C4-2B (cell line): ENCODE measurements at regions not wholly inside any gene's neighbourhood (a gene's known extent, or its start where the extent isn't known, plus 50 kb on each side); places are given as distances from the start of the nearest gene placed in this dataset.
"Not testable (repeated sequence)": the region's sequence is repeated elsewhere in the genome, so short reads cannot be mapped to it uniquely, and the experiment has no call there.

Experiments
- H3K27ac ChIP-seq: fragments of 450-650 bp; 2 replicates; pipeline ENCODE4 v1.5.1; 2017
- ZFX ChIP-seq: fragments of 450-650 bp; IDR thresholded peaks from 2 replicates; pipeline ENCODE4 v1.6.1; 2017
- TF ChIP-seq, protein P1 (sequence below): fragments of 450-650 bp; conservative IDR thresholded peaks from 2 replicates; pipeline ENCODE4 v1.5.1; 2017; ENCODE audit warnings: mild to moderate bottlenecking

- no peak overlapping the region for H3K27ac ChIP-seq
- TF ChIP-seq, protein P1, sequence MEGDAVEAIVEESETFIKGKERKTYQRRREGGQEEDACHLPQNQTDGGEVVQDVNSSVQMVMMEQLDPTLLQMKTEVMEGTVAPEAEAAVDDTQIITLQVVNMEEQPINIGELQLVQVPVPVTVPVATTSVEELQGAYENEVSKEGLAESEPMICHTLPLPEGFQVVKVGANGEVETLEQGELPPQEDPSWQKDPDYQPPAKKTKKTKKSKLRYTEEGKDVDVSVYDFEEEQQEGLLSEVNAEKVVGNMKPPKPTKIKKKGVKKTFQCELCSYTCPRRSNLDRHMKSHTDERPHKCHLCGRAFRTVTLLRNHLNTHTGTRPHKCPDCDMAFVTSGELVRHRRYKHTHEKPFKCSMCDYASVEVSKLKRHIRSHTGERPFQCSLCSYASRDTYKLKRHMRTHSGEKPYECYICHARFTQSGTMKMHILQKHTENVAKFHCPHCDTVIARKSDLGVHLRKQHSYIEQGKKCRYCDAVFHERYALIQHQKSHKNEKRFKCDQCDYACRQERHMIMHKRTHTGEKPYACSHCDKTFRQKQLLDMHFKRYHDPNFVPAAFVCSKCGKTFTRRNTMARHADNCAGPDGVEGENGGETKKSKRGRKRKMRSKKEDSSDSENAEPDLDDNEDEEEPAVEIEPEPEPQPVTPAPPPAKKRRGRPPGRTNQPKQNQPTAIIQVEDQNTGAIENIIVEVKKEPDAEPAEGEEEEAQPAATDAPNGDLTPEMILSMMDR: no peak
- no peak for TF ChIP-seq ZFX
These were observed 130.5 kb upstream of the MXRA5 start for GRCh38 chrX:3476973-3477372.

DNA sequence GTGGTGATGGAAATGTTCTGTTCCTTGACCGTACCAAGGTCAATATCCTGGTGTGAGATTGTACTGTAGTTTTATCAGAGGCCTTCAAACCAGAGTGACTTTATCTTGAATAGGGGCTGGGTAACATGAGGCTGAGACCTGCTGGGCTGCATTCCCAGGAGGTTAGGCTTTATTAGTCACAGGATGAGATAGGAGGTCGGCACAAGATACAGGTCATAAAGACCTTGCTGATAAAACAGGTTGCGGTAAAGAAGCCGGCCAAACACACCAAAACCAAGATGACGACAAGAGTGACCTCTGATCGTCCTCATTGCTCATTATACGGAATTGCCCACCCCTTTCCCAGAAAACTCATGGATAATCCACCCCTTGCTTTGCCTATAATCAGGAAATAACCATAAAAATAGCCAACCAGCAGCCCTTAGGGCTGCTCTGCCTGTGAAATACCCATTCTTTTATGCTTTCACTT, 123.8 kb upstream of the MXRA5 start:
- not testable (repeated sequence) for H3K27ac ChIP-seq

DNA sequence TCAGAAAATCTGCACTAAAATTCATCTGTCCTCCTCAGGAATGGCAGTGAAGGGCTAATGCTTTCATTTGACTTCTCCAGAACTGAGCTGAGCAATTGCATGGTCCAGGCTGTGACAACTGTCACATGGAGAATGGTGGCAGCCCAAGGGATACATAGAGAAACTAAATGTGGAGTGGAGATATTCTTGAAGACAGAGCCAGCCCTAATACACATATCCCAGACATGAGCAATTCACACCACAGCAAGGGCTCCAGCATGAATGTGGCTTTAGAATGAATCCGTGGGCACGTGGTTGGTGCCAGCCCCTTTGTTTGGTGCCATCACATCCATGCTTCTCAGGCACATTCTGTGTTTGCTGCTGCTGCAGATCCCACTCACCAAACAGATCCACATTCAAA, 121.6 kb upstream of the MXRA5 start:
- no peak overlapping the region for H3K27ac ChIP-seq
- TF ChIP-seq, protein P1: no peak
- no peak for TF ChIP-seq ZFX

GRCh38 chrX:3465017-3465416, 118.6 kb upstream of the MXRA5 start:
- no peak overlapping the region for H3K27ac ChIP-seq
- TF ChIP-seq ZFX: no peak
- TF ChIP-seq, protein P1: no peak

GRCh38 chrX:3462166-3462508, 115.7 kb upstream of the MXRA5 start:
- H3K27ac ChIP-seq: no peak overlapping the region
- TF ChIP-seq, protein P1: no peak
- no peak for TF ChIP-seq ZFX

DNA sequence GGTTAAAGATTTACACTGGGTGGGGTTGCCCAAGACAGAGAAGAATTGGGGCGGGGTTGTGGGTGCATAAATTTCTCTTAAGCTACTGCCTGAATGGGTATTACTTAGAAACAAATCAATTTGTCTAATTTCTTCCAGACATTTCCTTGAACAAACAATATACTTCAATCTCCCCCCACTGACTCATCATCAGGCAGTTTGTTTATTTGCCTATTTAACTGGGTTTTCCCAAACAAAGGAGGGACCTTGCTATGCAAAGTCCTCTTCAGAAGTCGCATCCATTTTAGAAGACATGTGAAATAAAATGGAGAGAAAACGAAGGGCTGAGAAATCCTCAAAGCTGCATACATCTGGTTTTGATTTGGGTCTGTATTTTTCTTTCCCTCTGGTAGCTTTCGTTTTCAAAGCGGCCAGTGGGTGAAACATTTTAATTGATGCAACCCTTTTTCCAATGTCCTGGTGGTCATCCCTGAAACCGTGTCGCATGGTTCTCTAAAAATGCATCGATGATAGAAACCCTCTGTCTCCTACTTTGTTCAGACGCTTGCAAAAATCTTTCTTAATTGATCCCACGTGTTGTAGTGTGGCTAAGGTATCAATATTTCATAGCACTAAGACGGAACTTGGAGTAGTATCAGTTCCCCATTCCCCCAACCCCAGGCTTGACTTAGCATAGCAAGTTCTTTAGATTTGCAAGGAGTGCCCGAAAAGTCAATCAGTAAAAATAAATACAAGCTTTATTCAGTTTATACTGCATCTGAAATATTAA, 115.1 kb upstream of the MXRA5 start:
- H3K27ac ChIP-seq: no peak overlapping the region
- TF ChIP-seq, protein P1: no peak
- no peak for TF ChIP-seq ZFX

DNA sequence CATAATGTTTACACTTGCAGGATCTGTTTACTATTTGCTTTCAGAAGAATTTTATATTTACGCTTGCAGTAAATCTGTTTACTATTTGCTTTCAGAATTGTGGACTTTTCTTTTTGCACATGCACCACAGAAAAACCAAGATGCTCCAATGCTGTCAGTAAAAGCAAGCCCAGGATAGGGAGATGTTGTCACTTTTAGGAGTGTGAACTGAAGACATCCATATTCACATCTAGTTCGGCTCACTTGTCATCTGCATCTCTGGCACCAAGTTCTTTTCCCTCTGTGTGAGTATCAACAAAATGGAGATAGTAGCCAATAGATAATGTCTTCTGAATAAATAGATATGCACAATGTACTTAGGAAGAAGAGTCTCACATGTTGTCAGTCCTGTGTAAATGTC, 109.3 kb upstream of the MXRA5 start:
- TF ChIP-seq, protein P1: no peak
- no peak for TF ChIP-seq ZFX
- no peak overlapping the region for H3K27ac ChIP-seq

DNA sequence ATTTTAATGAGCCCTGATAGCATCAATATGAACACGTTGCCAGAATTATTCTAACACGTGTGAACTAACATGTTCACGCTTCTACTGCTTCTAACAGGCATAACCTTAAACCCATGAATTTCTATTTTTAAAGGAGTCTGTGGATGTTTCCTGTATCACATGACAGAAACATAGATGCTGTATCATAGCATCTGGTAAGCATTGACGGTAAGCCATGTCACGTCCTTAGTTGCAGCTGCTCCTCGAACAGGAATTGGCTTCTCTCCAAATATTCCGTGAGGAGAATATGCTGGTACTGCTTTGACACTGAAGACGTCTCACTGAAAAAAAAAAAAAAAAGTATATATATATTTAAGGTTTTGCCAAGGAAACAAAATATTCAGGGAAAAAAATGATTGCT, 105.1 kb upstream of the MXRA5 start:
- no peak overlapping the region for H3K27ac ChIP-seq
- TF ChIP-seq, protein P1: no peak
- TF ChIP-seq ZFX: no peak
